HEK293 (cell line): ENCODE measurements at regions not wholly inside any gene's neighbourhood (a gene's known extent, or its start where the extent isn't known, plus 50 kb on each side); places are given as distances from the start of the nearest gene placed in this dataset.

Experiments used
- CTCF ChIA-PET: fragments of 350-600 bp; formaldehyde crosslinking; extraction: SDS; loops from one replicate; lab custom pipeline; 2021; ENCODE audit warnings: antibody characterized with exemption; lab: Yijun Ruan, JAX
- POLR2A ChIA-PET: fragments of 300-600 bp; formaldehyde crosslinking; extraction: SDS; loops from one replicate; lab custom pipeline; 2020; ENCODE audit warnings: antibody characterized with exemption, inconsistent platforms; lab: Yijun Ruan, JAX
- H3K27ac ChIP-seq: fragments of 200-500 bp; sonication (Bioruptor generic); 2 replicates; pipeline ENCODE4 v1.5.1; 2014; ENCODE audit warnings: low read depth, low read length, control low read depth, inconsistent platforms; ENCODE audit errors: extremely low read depth
- H3K36me3 ChIP-seq, 2 experiments: fragments of 200-500 bp in 1 of 2; sonication (Bioruptor generic) in 1 of 2; 1 replicate in 1 of 2; 2 replicates in 1 of 2; pipeline ENCODE4 v1.5.1; 2014 to 2017; ENCODE audit warnings: inconsistent platforms in 2 of 2, low read length in 2 of 2; ENCODE audit not compliant: control insufficient read depth in 2 of 2, insufficient read depth in 1 of 2
- H3K4me1 ChIP-seq: fragments of 200-500 bp; sonication (Bioruptor generic); 2 replicates; pipeline ENCODE4 v1.5.1; 2014; ENCODE audit warnings: mild to moderate bottlenecking, low read length, inconsistent platforms; ENCODE audit not compliant: control insufficient read depth, insufficient read depth
- H3K4me3 ChIP-seq: 2 replicates; pipeline ENCODE4 v1.5.1; 2011; ENCODE audit warnings: low read depth, mild to moderate bottlenecking, control low read depth, low read length, moderate library complexity
- H3K9me3 ChIP-seq: fragments of 200-500 bp; sonication (Bioruptor generic); 2 replicates; pipeline ENCODE4 v1.5.1; 2014; ENCODE audit warnings: low read depth, low read length, inconsistent platforms; ENCODE audit not compliant: control insufficient read depth, insufficient read depth
- BCL6B ChIP-seq: fragments of 450-650 bp; formaldehyde crosslinking; IDR thresholded peaks from 2 replicates; pipeline ENCODE4 v1.5.1; 2017; ENCODE audit warnings: missing biosample characterization, missing genetic modification characterization
- GFI1B ChIP-seq: fragments of 450-650 bp; formaldehyde crosslinking; IDR thresholded peaks from 2 replicates; pipeline ENCODE4 v1.5.1; 2016; ENCODE audit warnings: missing biosample characterization, missing genetic modification characterization
- HOXD13 ChIP-seq: sonication (generic); formaldehyde crosslinking; IDR thresholded peaks from 2 replicates; pipeline ENCODE4 v1.8.0; 2022; ENCODE audit warnings: missing genetic modification reagents, borderline replicate concordance
- PRDM4 ChIP-seq: fragments of 450-650 bp; formaldehyde crosslinking; IDR thresholded peaks from 2 replicates; pipeline ENCODE4 v1.5.1; 2017; ENCODE audit warnings: missing biosample characterization, missing genetic modification characterization
- SP3 ChIP-seq: fragments of 450-650 bp; formaldehyde crosslinking; IDR thresholded peaks from 2 replicates; pipeline ENCODE4 v1.5.1; 2016; ENCODE audit warnings: missing biosample characterization, missing genetic modification characterization
- SP7 ChIP-seq: fragments of 450-650 bp; formaldehyde crosslinking; IDR thresholded peaks from 2 replicates; pipeline ENCODE4 v1.5.1; 2016; ENCODE audit warnings: missing biosample characterization, missing genetic modification characterization
- ZBTB26 ChIP-seq: fragments of 450-650 bp; formaldehyde crosslinking; optimal IDR thresholded peaks from 2 replicates; pipeline ENCODE3; 2016; ENCODE audit warnings: missing biosample characterization, mild to moderate bottlenecking, missing genetic modification characterization
- ZFP41 ChIP-seq: fragments of 450-650 bp; formaldehyde crosslinking; IDR thresholded peaks from 2 replicates; pipeline ENCODE4 v1.5.1; 2016; ENCODE audit warnings: missing biosample characterization, missing genetic modification characterization, borderline replicate concordance
- ZIC2 ChIP-seq: fragments of 450-650 bp; formaldehyde crosslinking; IDR thresholded peaks from 2 replicates; pipeline ENCODE4 v1.5.1; 2016; ENCODE audit warnings: missing biosample characterization, missing genetic modification characterization
- ZNF157 ChIP-seq: fragments of 450-650 bp; formaldehyde crosslinking; IDR thresholded peaks from 2 replicates; pipeline ENCODE4 v1.5.1; 2016; ENCODE audit warnings: missing biosample characterization, missing genetic modification characterization
- ZNF223 ChIP-seq: fragments of 450-650 bp; formaldehyde crosslinking; IDR thresholded peaks from 2 replicates; pipeline ENCODE4 v1.5.1; 2016; ENCODE audit warnings: missing biosample characterization, missing genetic modification characterization
- ZNF324 ChIP-seq: fragments of 450-650 bp; formaldehyde crosslinking; IDR thresholded peaks from 2 replicates; pipeline ENCODE4 v1.5.1; 2016; ENCODE audit warnings: missing biosample characterization, missing genetic modification characterization
- ZNF335 ChIP-seq: fragments of 450-650 bp; formaldehyde crosslinking; conservative IDR thresholded peaks from 2 replicates; pipeline ENCODE4 v1.5.1; 2016; ENCODE audit warnings: missing biosample characterization, missing genetic modification characterization
- ZNF341 ChIP-seq: fragments of 450-650 bp; formaldehyde crosslinking; IDR thresholded peaks from 2 replicates; pipeline ENCODE4; 2016; ENCODE audit warnings: low read depth, missing biosample characterization, missing genetic modification characterization
- ZNF37A ChIP-seq: fragments of 450-650 bp; IDR thresholded peaks from 2 replicates; pipeline ENCODE4 v1.5.1; 2018; ENCODE audit warnings: missing biosample characterization, missing genetic modification characterization
- ZNF398 ChIP-seq: fragments of 450-650 bp; formaldehyde crosslinking; IDR thresholded peaks from 2 replicates; pipeline ENCODE4 v1.5.1; 2017; ENCODE audit warnings: missing biosample characterization, missing genetic modification characterization
- ZNF404 ChIP-seq: fragments of 450-650 bp; formaldehyde crosslinking; IDR thresholded peaks from 2 replicates; pipeline ENCODE4 v1.5.1; 2017; ENCODE audit warnings: missing biosample characterization, missing genetic modification characterization
- ZNF423 ChIP-seq: fragments of 450-650 bp; formaldehyde crosslinking; IDR thresholded peaks from 2 replicates; pipeline ENCODE4 v1.5.1; 2016; ENCODE audit warnings: missing biosample characterization, missing genetic modification characterization
- ZNF623 ChIP-seq: fragments of 450-650 bp; formaldehyde crosslinking; IDR thresholded peaks from 2 replicates; pipeline ENCODE4 v1.5.1; 2016; ENCODE audit warnings: missing biosample characterization, missing genetic modification characterization
- ZNF629 ChIP-seq: fragments of 450-650 bp; formaldehyde crosslinking; IDR thresholded peaks from 2 replicates; pipeline ENCODE4 v1.5.1; 2017; ENCODE audit warnings: missing biosample characterization, missing genetic modification characterization
- ZNF654 ChIP-seq: fragments of 450-650 bp; formaldehyde crosslinking; IDR thresholded peaks from 2 replicates; pipeline ENCODE4 v1.5.1; 2016; ENCODE audit warnings: low read depth, missing biosample characterization, missing genetic modification characterization
- ZNF660 ChIP-seq: fragments of 450-650 bp; IDR thresholded peaks from 2 replicates; pipeline ENCODE4 v1.5.1; 2018; ENCODE audit warnings: missing biosample characterization, mild to moderate bottlenecking, missing genetic modification characterization
- ZNF677 ChIP-seq: fragments of 450-650 bp; IDR thresholded peaks from 2 replicates; pipeline ENCODE4 v1.5.0; 2018; ENCODE audit warnings: missing biosample characterization, mild to moderate bottlenecking, missing genetic modification characterization, moderate library complexity
- ZNF692 ChIP-seq: fragments of 450-650 bp; formaldehyde crosslinking; IDR thresholded peaks from 2 replicates; pipeline ENCODE4 v1.5.1; 2016; ENCODE audit warnings: missing biosample characterization, missing genetic modification characterization
- ZNF777 ChIP-seq: fragments of 450-650 bp; formaldehyde crosslinking; IDR thresholded peaks from 2 replicates; pipeline ENCODE4 v1.5.1; 2017; ENCODE audit warnings: missing biosample characterization, missing genetic modification characterization, borderline replicate concordance
- ZNF843 ChIP-seq: fragments of 450-650 bp; formaldehyde crosslinking; IDR thresholded peaks from 2 replicates; pipeline ENCODE4 v1.5.1; 2016; ENCODE audit warnings: missing biosample characterization, missing genetic modification characterization

- no peaks in the 10 kb centered on the region for H3K9me3 ChIP-seq
- ChIA-PET POLR2A (interaction anchor here (0.6 kb wide), 1 partner anchor 853 kb away, joined by 4 read pairs; no protein-coding TSS in a partner anchor), CTCF (interaction anchor here (0.5 to 0.6 kb wide), 3 partner anchors 76 to 839 kb away, joined by 3 to 4 read pairs (median 3); no protein-coding TSS in a partner anchor)
- H3K27ac ChIP-seq = no peak overlapping the region
- no peaks in the 10 kb centered on the region; the same call in 1 of the 2 replicates for H3K4me1 ChIP-seq
- no peak for TF ChIP-seq ZFP41 (tag by site-specific recombination)
- TF ChIP-seq ZNF324 (tag by site-specific recombination) = no peak
- no peak for TF ChIP-seq ZNF623 (tag by site-specific recombination)
- no peak for TF ChIP-seq ZBTB26
- no peak for TF ChIP-seq ZNF677 (tag by site-specific recombination)
- TF ChIP-seq ZNF37A (tag by site-specific recombination) = no peak
- TF ChIP-seq ZNF335 (tag by site-specific recombination) = no peak
- TF ChIP-seq ZNF654 = no peak
- TF ChIP-seq HOXD13 (CRISPR knock-in tag) = no peak
- no peaks in the 10 kb centered on the region for H3K36me3 ChIP-seq
- H3K4me3 ChIP-seq = no peak overlapping the region
These were observed 203.4 kb upstream of the DDHD1 start for GRCh38 chr14:53356361-53357150.

GRCh38 chr14:53355581-53356112, 202.5 kb upstream of the DDHD1 start:
- POLR2A ChIA-PET = interaction anchor here (0.5 to 0.7 kb wide), 2 partner anchors 49 to 592 kb away, joined by 3 to 5 read pairs; no protein-coding TSS in a partner anchor
- H3K36me3 ChIP-seq = no peaks in the 10 kb centered on the region
- H3K27ac ChIP-seq = no peak overlapping the region
- peak; percentile 56; the same call in 1 of the 2 replicates for TF ChIP-seq ZNF341 (tag by site-specific recombination)
- peak; percentile 91 for TF ChIP-seq GFI1B (tag by site-specific recombination)
- no peak for TF ChIP-seq ZNF423 (tag by site-specific recombination)
- 0 out of 2 replicates have a peak, but pooled peaks have one; percentile 55 for TF ChIP-seq ZNF660
- TF ChIP-seq ZNF777 = no peak
- no peak for TF ChIP-seq ZNF692 (tag by site-specific recombination)
- TF ChIP-seq SP3 (tag by site-specific recombination) = no peak
- TF ChIP-seq SP7 = peak; percentile 48; the same call in 1 of the 2 replicates
- no peak for TF ChIP-seq ZNF157 (tag by site-specific recombination)
- peak; percentile 94 for TF ChIP-seq ZIC2
- peak; percentile 14; the same call in 1 of the 2 replicates for TF ChIP-seq ZNF629
- peak; percentile 59 for TF ChIP-seq ZNF398 (tag by site-specific recombination)
- TF ChIP-seq ZNF223 = no peak
- no peak for TF ChIP-seq ZNF404 (tag by site-specific recombination)
- peak; percentile 65; the same call in 1 of the 2 replicates for TF ChIP-seq ZNF843 (tag by site-specific recombination)
- TF ChIP-seq PRDM4 = no peak
- no peak for TF ChIP-seq BCL6B (tag by site-specific recombination)

More at GRCh38 chr14:53355581-53356112, 202.5 kb upstream of the DDHD1 start:
- CTCF ChIA-PET = interaction anchor here (0.6 kb wide), 1 partner anchor 840 kb away, joined by 3 read pairs; no protein-coding TSS in a partner anchor
- no peaks in the 10 kb centered on the region for H3K9me3 ChIP-seq
- no peaks in the 10 kb centered on the region; the same call in 1 of the 2 replicates for H3K4me1 ChIP-seq
- H3K4me3 ChIP-seq = no peak overlapping the region
